ENCODE measurements at regions not wholly inside any gene's neighbourhood (a gene's known extent, or its start where the extent isn't known, plus 50 kb on each side); places are given as distances from the start of the nearest gene placed in this dataset.

- no peaks in the 10 kb centered on the region for H4K20me1 ChIP-seq (ENCODE audit: insufficient read depth, low read length)
- DNase-seq (no peak), ATAC-seq (ENCODE audit: insufficient read depth, low read depth) (no peak)
- H3K9ac ChIP-seq (ENCODE audit: low read depth, low read length) = no peak overlapping the region
- H3K4me3 ChIP-seq (ENCODE audit: low read depth in 1 of 2, low read length in 2 of 2) = no peak overlapping the region
- H3K9me3 ChIP-seq (ENCODE audit: insufficient read depth, low read length, severe bottlenecking) = no peaks in the 10 kb centered on the region
- no peak overlapping the region for H3K27ac ChIP-seq (ENCODE audit: low read length)
- TF ChIP-seq EZH2 (IDR thresholded peaks at IDR 0.05; ENCODE audit: borderline replicate concordance, low read depth, low read length, severe bottlenecking) = no peak
- TF ChIP-seq, protein P1, sequence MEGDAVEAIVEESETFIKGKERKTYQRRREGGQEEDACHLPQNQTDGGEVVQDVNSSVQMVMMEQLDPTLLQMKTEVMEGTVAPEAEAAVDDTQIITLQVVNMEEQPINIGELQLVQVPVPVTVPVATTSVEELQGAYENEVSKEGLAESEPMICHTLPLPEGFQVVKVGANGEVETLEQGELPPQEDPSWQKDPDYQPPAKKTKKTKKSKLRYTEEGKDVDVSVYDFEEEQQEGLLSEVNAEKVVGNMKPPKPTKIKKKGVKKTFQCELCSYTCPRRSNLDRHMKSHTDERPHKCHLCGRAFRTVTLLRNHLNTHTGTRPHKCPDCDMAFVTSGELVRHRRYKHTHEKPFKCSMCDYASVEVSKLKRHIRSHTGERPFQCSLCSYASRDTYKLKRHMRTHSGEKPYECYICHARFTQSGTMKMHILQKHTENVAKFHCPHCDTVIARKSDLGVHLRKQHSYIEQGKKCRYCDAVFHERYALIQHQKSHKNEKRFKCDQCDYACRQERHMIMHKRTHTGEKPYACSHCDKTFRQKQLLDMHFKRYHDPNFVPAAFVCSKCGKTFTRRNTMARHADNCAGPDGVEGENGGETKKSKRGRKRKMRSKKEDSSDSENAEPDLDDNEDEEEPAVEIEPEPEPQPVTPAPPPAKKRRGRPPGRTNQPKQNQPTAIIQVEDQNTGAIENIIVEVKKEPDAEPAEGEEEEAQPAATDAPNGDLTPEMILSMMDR (IDR thresholded peaks at IDR 0.05; ENCODE audit: borderline replicate concordance, extremely low read depth, low read length, poor library complexity, severe bottlenecking) = no peak
- no peaks in the 10 kb centered on the region for H3K36me3 ChIP-seq (ENCODE audit: insufficient read depth, low read length)
- no peak overlapping the region for H3K4me2 ChIP-seq (ENCODE audit: insufficient read depth, low read length)
- no peaks in the 10 kb centered on the region for H3K79me2 ChIP-seq (ENCODE audit: insufficient read depth, low read length)
- H3K4me1 ChIP-seq (ENCODE audit: insufficient read depth, low read length) = peaks cover 17% of the 10 kb centered on the region
- no peak overlapping the region for H2AFZ ChIP-seq (ENCODE audit: low read depth, low read length)
- H3K27me3 ChIP-seq (ENCODE audit: insufficient read depth, low read length, poor library complexity) = no peaks in the 10 kb centered on the region
Measured at GRCh38 chr12:94832780-94833681, 170.5 kb downstream of the NDUFA12 start.

DNA sequence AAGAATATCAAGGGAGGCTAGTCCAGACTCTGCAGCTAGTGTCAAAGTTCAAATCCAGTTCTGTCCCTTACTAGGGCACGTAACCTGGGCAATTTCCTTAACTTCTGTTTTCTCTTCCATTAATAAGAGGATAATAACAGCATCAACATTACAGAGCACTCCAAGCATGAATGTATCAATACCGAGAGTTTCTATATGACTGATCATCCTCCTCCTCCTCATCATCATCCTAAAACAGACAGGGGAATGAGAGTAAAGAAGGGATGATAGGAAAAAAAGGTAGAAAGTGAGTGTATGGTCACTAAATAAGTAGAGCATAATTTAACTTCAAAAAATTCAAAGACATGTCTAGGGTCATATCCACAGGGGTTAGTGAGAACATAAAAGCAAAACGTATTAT is 171.4 kb downstream of the NDUFA12 start:
- DNase-seq (no peak), ATAC-seq (ENCODE audit: insufficient read depth, low read depth) (no peak)
- no peak for TF ChIP-seq EZH2 (IDR thresholded peaks at IDR 0.05; ENCODE audit: borderline replicate concordance, low read depth, low read length, severe bottlenecking)
- TF ChIP-seq, protein P1 (IDR thresholded peaks at IDR 0.05; ENCODE audit: borderline replicate concordance, extremely low read depth, low read length, poor library complexity, severe bottlenecking) = no peak
- no peaks in the 10 kb centered on the region for H3K9me3 ChIP-seq (ENCODE audit: insufficient read depth, low read length, severe bottlenecking)
- no peaks in the 10 kb centered on the region for H3K36me3 ChIP-seq (ENCODE audit: insufficient read depth, low read length)
- no peaks in the 10 kb centered on the region for H4K20me1 ChIP-seq (ENCODE audit: insufficient read depth, low read length)
- H3K79me2 ChIP-seq (ENCODE audit: insufficient read depth, low read length) = no peaks in the 10 kb centered on the region
- H3K27me3 ChIP-seq (ENCODE audit: insufficient read depth, low read length, poor library complexity) = no peaks in the 10 kb centered on the region
- H3K4me3 ChIP-seq (ENCODE audit: low read depth in 1 of 2, low read length in 2 of 2) = no peak overlapping the region
- H3K9ac ChIP-seq (ENCODE audit: low read depth, low read length) = no peak overlapping the region
- H2AFZ ChIP-seq (ENCODE audit: low read depth, low read length) = no peak overlapping the region
- H3K4me1 ChIP-seq (ENCODE audit: insufficient read depth, low read length) = peaks cover 17% of the 10 kb centered on the region
- H3K4me2 ChIP-seq (ENCODE audit: insufficient read depth, low read length) = no peak overlapping the region
- H3K27ac ChIP-seq (ENCODE audit: low read length) = no peak overlapping the region

- Histone ChIP-seq H3K27me3 (ENCODE audit: insufficient read depth, low read length, poor library complexity) (no peaks in the 10 kb centered on the region), H3K36me3 (ENCODE audit: insufficient read depth, low read length) (no peaks in the 10 kb centered on the region), H3K4me2 (ENCODE audit: insufficient read depth, low read length) (peak overlapping the region; percentile 21; the same call in 1 of the 2 replicates), H4K20me1 (ENCODE audit: insufficient read depth, low read length) (no peaks in the 10 kb centered on the region), H3K4me1 (ENCODE audit: insufficient read depth, low read length) (peaks cover 17% of the 10 kb centered on the region), H3K9me3 (ENCODE audit: insufficient read depth, low read length, severe bottlenecking) (no peaks in the 10 kb centered on the region), H2AFZ (ENCODE audit: low read depth, low read length) (peak overlapping the region; percentile 36; the same call in 1 of the 2 replicates), H3K9ac (ENCODE audit: low read depth, low read length) (no peak overlapping the region), H3K79me2 (ENCODE audit: insufficient read depth, low read length) (no peaks in the 10 kb centered on the region), H3K27ac (ENCODE audit: low read length) (peak overlapping the region; percentile 33; the same call in 1 of the 2 replicates), H3K4me3 (ENCODE audit: low read depth in 1 of 2, low read length in 2 of 2) (no peak overlapping the region)
- peak; percentile 82 for ATAC-seq (ENCODE audit: insufficient read depth, low read depth)
- DNase-seq = peak; percentile 44
- TF ChIP-seq, protein P1 (IDR thresholded peaks at IDR 0.05; ENCODE audit: borderline replicate concordance, extremely low read depth, low read length, poor library complexity, severe bottlenecking) = no peak
- no peak for TF ChIP-seq EZH2 (IDR thresholded peaks at IDR 0.05; ENCODE audit: borderline replicate concordance, low read depth, low read length, severe bottlenecking)
Measured at GRCh38 chr12:94831081-94831751, 172.3 kb downstream of the NDUFA12 start.
